Umbilical cord (tissue), 1 donor: ENCODE measurements at regions not wholly inside any gene's neighbourhood (a gene's known extent, or its start where the extent isn't known, plus 50 kb on each side); places are given as distances from the start of the nearest gene placed in this dataset.
"Not testable (repeated sequence)": the region's sequence is repeated elsewhere in the genome, so short reads cannot be mapped to it uniquely, and the experiment has no call there.

Experiments
- DNase-seq: peaks from one replicate; pipeline ENCODE4 v3.0.0-alpha.2; 2015; ENCODE audit warnings: low spot score

- peak; percentile 1 for DNase-seq
Observed at GRCh38 chr21:20883408-20883800, 114.8 kb upstream of the NCAM2 start.

- DNase-seq = no peak
Observed at GRCh38 chr21:20902511-20902910, 95.7 kb upstream of the NCAM2 start.

GRCh38 chr21:20902998-20903397 lies 95.2 kb upstream of the NCAM2 start:
- DNase-seq = no peak

GRCh38 chr21:20927555-20927954 lies 70.7 kb upstream of the NCAM2 start:
- not testable (repeated sequence) for DNase-seq

GRCh38 chr21:20942523-20942922 lies 55.7 kb upstream of the NCAM2 start:
- DNase-seq = no peak

DNA sequence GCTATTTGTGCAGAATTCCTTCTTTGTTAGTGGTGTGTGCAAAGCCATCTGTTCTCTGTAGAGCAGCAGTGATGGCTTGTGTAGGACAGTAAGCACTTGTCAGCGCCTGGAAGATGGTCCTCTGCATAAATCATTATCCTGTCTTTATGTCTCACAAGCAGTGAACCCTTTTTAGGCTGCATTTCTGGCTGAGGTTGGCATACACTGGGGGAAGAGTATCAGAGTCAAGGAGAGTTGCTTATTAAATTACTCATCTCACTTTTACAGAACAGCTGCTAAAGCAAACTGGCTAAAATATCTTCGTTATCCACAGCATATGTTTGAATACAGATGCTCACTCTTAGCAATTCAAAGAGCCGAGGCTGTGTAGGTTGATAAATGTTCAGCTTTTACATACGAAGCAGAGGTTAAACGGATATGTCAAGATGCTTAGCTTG lies 54.6 kb upstream of the NCAM2 start:
- DNase-seq = no peak

DNA sequence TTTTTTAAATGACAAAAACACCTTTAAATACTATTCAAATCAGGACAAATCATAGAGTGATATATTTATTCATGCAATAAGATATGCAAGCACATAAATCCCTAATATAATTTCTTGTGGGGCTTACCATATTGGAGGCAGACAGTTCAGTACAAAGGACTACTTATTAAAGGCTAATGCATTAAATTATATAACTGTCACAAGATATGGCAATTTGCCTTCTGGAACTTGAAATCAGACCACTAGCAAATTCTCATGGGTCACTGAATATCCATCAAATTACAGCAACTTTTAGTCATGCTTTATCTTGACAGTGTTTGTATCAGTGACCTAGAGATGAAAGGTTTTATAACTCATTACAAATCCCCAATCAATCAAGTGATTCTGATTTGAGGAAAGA lies 54.1 kb upstream of the NCAM2 start:
- no peak for DNase-seq

- DNase-seq = no peak
Observed at GRCh38 chr21:20946701-20947100, 51.5 kb upstream of the NCAM2 start.
